ENCODE measurements at regions not wholly inside any gene's neighbourhood (a gene's known extent, or its start where the extent isn't known, plus 50 kb on each side); places are given as distances from the start of the nearest gene placed in this dataset.
A peak's percentile ranks its signal among the peaks of the same experiment; 100 is the strongest.

DNA sequence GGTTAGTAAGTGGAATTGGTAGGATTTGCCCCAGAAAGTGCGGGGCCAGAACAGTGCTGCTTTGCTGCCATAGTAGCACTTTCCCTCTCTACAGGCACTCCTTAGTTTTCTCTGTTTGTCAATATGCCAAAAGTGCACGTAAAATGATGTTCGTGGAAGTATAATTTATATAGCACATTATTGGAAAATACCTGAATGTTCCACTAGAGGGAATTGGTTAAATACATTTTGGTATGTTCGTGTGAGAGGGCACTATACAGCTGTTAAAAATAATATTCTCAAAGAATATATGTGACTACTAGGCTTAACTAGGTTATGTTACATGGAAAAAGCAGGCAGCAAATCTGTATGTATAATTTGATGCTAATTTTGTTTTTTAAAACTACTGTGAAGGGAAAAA is 184.0 kb upstream of the GDNF start:
- no peaks in the 10 kb centered on the region for H3K9me2 ChIP-seq (ENCODE audit: low read depth, low read length)
- no peak overlapping the region for H2AFZ ChIP-seq (ENCODE audit: low read length)

DNA sequence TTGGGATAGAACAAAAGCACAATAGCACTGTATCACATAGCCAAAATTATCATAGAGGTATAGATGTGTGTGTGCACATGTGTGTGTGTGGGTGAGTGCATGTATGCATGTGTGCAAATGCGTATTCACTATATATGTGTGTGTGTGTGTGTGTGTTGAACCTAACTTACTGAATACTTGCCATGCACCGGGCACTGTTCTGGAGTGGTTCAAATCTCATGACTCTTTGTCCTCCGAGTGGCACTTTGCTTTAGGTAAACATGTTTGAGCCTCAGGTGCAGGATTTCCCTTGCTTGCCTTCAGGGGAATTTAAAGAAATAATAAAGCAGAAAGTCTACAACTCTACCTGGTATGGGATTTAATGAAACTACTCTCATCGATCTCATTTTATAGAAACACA is 183.5 kb upstream of the GDNF start:
- no peak overlapping the region for H3K27ac ChIP-seq (ENCODE audit: low read depth, low read length, poor library complexity, severe bottlenecking)
- H3K9me2 ChIP-seq (ENCODE audit: low read depth, low read length) = no peaks in the 10 kb centered on the region

More for the DNA sequence above, 184.0 kb upstream of the GDNF start:
- TF ChIP-seq, protein P1, sequence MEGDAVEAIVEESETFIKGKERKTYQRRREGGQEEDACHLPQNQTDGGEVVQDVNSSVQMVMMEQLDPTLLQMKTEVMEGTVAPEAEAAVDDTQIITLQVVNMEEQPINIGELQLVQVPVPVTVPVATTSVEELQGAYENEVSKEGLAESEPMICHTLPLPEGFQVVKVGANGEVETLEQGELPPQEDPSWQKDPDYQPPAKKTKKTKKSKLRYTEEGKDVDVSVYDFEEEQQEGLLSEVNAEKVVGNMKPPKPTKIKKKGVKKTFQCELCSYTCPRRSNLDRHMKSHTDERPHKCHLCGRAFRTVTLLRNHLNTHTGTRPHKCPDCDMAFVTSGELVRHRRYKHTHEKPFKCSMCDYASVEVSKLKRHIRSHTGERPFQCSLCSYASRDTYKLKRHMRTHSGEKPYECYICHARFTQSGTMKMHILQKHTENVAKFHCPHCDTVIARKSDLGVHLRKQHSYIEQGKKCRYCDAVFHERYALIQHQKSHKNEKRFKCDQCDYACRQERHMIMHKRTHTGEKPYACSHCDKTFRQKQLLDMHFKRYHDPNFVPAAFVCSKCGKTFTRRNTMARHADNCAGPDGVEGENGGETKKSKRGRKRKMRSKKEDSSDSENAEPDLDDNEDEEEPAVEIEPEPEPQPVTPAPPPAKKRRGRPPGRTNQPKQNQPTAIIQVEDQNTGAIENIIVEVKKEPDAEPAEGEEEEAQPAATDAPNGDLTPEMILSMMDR (IDR thresholded peaks at IDR 0.05; ENCODE audit: low read length) = peak; percentile 24; the same call in 1 of the 2 replicates
- TF ChIP-seq EZH2 (IDR thresholded peaks at IDR 0.05; ENCODE audit: borderline replicate concordance, low read length) = no peak
- Histone ChIP-seq H3F3A (ENCODE audit: insufficient read depth, low read length) (no peaks in the 10 kb centered on the region), H3K9me3 (ENCODE audit: low read length) (no peaks in the 10 kb centered on the region), H3K27me3 (ENCODE audit: insufficient read depth, low read length) (no peaks in the 10 kb centered on the region), H3K4me1 (ENCODE audit: insufficient read depth, low read length, severe bottlenecking) (no peaks in the 10 kb centered on the region), H3K4me3 (ENCODE audit: low read depth, low read length, poor library complexity, severe bottlenecking) (no peak overlapping the region), H3K79me2 (ENCODE audit: insufficient read depth, low read length) (no peaks in the 10 kb centered on the region), H3K36me3 (ENCODE audit: insufficient read depth, low read length) (no peaks in the 10 kb centered on the region), H4K20me1 (ENCODE audit: insufficient read depth, low read length) (no peaks in the 10 kb centered on the region), H3K27ac (ENCODE audit: low read depth, low read length, poor library complexity, severe bottlenecking) (no peak overlapping the region), H3K4me2 (ENCODE audit: low read length) (no peak overlapping the region), H3K9ac (ENCODE audit: low read length) (no peak overlapping the region)

DNA sequence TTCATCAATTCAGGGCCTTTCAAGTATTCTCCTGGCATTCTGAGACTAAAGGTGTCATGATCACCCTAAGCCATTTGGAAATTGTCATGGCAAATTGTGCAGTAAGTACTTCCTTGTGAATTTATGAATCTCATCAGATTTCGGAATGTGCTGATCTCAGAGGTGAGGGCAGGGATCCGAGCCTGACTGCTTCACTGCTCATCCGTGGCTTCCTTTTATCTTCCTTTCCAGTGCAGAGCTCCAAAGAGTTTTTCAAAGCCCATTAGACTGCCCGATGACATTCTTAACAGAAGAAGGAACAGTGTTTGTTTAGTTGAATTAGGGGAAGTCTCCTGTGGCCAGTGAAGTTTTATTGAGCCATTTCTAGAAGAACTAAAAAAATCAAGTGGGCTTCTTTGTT is 182.8 kb upstream of the GDNF start:
- Histone ChIP-seq H3K36me3 (ENCODE audit: insufficient read depth, low read length) (no peaks in the 10 kb centered on the region), H3K9ac (ENCODE audit: low read length) (no peak overlapping the region), H3K79me2 (ENCODE audit: insufficient read depth, low read length) (no peaks in the 10 kb centered on the region), H3K4me1 (ENCODE audit: insufficient read depth, low read length, severe bottlenecking) (no peaks in the 10 kb centered on the region), H2AFZ (ENCODE audit: low read length) (no peak overlapping the region), H3K9me3 (ENCODE audit: low read length) (no peaks in the 10 kb centered on the region), H3K27ac (ENCODE audit: low read depth, low read length, poor library complexity, severe bottlenecking) (no peak overlapping the region), H3K9me2 (ENCODE audit: low read depth, low read length) (no peaks in the 10 kb centered on the region), H3F3A (ENCODE audit: insufficient read depth, low read length) (no peaks in the 10 kb centered on the region), H4K20me1 (ENCODE audit: insufficient read depth, low read length) (no peaks in the 10 kb centered on the region), H3K4me3 (ENCODE audit: low read depth, low read length, poor library complexity, severe bottlenecking) (no peak overlapping the region), H3K4me2 (ENCODE audit: low read length) (no peak overlapping the region), H3K27me3 (ENCODE audit: insufficient read depth, low read length) (no peaks in the 10 kb centered on the region)
- no peak for TF ChIP-seq EZH2 (IDR thresholded peaks at IDR 0.05; ENCODE audit: borderline replicate concordance, low read length)
- TF ChIP-seq, protein P1 (IDR thresholded peaks at IDR 0.05; ENCODE audit: low read length) = no peak

More for the DNA sequence above, 183.5 kb upstream of the GDNF start:
- Histone ChIP-seq H3K27me3 (ENCODE audit: insufficient read depth, low read length) (no peaks in the 10 kb centered on the region), H3K4me3 (ENCODE audit: low read depth, low read length, poor library complexity, severe bottlenecking) (no peak overlapping the region), H2AFZ (ENCODE audit: low read length) (no peak overlapping the region), H3K4me1 (ENCODE audit: insufficient read depth, low read length, severe bottlenecking) (no peaks in the 10 kb centered on the region), H4K20me1 (ENCODE audit: insufficient read depth, low read length) (no peaks in the 10 kb centered on the region), H3K79me2 (ENCODE audit: insufficient read depth, low read length) (no peaks in the 10 kb centered on the region), H3K9ac (ENCODE audit: low read length) (no peak overlapping the region), H3K9me3 (ENCODE audit: low read length) (no peaks in the 10 kb centered on the region), H3F3A (ENCODE audit: insufficient read depth, low read length) (no peaks in the 10 kb centered on the region), H3K36me3 (ENCODE audit: insufficient read depth, low read length) (no peaks in the 10 kb centered on the region), H3K4me2 (ENCODE audit: low read length) (no peak overlapping the region)
- TF ChIP-seq, protein P1 (IDR thresholded peaks at IDR 0.05; ENCODE audit: low read length) = no peak
- no peak for TF ChIP-seq EZH2 (IDR thresholded peaks at IDR 0.05; ENCODE audit: borderline replicate concordance, low read length)
